GM19328 (cell line): ENCODE measurements at regions not wholly inside any gene's neighbourhood (a gene's known extent, or its start where the extent isn't known, plus 50 kb on each side); places are given as distances from the start of the nearest gene placed in this dataset.
"Not testable (repeated sequence)": the region's sequence is repeated elsewhere in the genome, so short reads cannot be mapped to it uniquely, and the experiment has no call there.

Source experiments
- ATAC-seq: cut with Tn5 transposase; IDR thresholded peaks from one replicate; pipeline ENCODE4 v1.9.1; 2021; ENCODE audit warnings: mild to moderate bottlenecking, moderate library complexity; ENCODE audit not compliant: unreplicated experiment

DNA sequence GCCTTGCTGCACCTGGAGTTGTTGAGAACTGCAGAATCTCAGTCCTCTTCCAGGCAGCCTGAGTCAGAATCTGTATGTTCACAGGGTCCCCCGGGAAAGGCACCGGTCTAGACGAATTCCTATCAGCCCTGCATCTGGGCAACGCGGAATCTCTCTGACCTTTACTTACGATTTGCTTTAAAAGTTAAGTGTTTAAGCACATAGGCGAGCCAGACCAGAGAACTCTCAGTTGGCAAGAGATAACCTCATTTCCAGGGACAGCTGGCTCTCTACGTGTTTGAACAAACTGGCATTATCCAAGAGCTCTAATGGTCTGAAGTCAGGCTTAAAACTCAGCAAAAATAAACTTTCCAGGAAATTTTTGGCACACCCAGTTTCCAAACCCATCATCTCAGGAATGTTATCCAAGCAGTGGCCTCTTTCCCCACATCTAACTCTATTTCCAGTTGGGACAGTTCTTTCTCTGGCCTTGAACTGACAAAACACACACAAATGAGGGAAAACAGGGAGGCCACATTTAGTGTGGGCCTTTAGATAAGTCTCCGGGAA is 53.4 kb downstream of the HES1 start:
- no peak for ATAC-seq

DNA sequence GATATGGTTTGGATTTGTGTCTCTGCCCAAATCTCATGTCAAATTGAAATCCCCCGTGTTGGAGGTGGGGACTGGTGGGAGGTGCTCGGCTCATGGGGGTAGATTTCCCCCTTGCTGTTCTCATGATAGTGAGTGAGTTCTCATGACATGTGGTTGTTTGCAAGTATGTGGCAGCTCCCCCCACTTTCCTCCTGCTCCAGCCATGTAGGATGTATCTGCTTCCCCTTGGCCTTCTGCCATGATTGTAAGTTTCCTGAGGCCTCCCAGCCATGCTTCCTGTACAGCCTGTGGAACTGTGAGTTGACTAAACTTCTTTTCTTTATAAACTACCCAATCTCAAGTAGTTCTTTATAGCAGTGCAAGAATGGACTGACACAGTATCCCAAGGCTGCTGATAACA is 55.9 kb downstream of the HES1 start:
- ATAC-seq, result not testable (repeated sequence)

DNA sequence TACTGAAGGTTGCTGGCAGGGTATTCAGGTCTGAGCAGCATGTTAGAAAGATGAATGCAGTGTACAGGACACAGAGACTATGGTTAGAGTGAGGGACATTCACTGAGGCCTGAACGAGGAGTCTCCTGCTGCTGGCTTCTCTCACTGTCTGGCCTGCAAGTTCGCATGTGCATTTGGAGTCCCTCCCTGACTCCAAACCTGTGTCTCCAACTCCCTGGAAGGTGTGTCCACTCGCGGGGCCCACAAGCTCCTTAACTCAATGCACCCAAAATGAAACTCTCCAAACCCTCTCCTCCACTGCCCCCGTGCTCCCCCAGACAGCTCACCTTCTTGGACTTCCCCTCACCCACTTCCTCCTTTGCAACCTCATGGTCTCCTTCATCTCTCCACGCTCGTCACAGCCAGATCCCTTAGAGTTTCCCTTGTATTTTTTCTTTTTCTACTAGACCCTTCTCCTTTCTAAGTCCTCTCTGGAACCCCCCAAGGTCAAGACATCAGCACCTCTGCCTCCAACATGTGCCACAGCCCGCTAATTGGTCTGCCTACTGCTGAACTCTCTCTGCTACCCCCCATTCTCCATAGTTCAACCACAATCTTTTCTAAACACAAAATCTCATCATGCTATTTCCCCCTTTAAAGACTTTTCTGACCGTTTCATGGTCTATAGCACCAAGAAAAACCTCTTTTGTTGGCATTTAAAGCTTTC is 58.3 kb downstream of the HES1 start:
- no peak for ATAC-seq

DNA sequence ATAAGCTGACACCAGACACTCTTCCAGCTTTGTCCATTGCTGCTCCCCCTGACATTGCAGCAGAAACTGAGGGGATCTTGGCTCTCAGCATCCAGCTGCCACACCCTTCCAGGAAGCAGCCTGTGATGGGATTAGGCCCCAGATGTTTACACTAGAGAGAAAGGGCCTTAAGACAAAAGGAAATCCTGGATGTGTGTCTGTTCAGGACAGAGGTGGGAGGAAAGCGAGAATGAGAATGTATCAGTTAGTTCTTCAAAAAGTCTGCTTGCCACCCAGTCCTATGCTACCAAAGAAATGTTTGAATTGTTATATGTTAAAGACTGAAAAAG is 58.8 kb downstream of the HES1 start:
- no peak for ATAC-seq

DNA sequence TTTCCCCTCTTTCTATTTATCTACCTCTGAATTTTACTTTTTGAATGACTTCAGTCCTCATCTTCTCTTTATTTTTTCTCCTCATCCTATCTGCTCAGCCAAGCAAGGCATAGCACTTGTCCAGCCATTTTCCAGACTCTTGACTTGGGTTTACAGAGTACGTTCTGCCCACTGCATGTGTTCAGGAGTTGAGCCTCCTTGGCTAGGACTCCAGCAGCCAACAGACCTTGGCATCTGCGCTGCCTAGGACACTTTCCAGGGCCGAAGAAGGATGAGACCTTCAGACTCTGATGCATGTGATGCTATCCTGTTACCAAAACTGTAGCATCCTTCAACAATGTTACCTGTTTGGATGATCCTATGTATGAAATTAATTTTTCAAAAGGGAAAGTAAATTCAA is 59.7 kb downstream of the HES1 start:
- ATAC-seq, result no peak

DNA sequence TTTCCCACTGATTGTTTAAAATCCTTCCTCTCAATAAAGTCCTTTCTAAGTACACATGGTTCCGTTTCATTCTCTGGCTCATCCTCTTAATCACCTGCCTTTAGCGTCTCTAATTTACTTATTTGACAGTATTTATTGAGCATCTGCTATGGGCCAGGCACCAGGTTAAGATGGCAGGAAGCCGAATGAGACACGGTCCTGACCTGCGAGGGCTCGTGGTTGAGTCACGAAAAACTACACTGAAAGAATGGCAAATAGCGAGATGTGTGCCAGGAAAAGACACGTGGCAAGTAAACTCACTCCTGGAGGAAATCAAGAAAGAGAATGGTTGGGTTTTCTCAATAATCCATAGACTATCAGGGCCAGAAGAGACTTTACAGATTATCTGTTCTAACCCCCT is 60.9 kb downstream of the HES1 start:
- no peak for ATAC-seq

DNA sequence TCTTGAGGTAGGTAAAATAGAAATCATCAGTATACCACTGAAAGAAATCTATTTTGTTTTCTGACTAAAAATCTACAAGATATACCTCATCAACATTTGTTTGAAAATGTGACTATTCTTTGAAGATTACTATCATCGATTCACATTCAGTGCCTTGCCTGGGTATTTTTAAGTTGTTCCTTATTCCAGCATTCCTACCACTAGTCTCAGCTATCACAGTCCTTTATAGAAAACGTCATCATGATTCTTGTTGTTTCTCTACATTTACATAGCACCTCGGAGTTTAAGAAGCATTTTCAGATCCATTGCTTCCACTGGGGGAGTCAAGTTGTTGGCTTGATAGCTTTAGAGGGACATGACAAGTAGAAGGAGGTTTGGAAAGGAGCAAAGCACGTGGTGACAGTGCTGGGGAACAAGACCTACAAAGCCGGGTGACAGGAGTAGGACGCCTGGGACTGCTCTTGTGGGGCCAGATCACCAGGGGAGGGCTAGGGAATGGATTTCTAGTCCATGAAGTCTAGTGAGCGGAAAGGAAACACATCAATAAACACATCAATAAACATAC is 61.5 kb downstream of the HES1 start:
- no peak for ATAC-seq

DNA sequence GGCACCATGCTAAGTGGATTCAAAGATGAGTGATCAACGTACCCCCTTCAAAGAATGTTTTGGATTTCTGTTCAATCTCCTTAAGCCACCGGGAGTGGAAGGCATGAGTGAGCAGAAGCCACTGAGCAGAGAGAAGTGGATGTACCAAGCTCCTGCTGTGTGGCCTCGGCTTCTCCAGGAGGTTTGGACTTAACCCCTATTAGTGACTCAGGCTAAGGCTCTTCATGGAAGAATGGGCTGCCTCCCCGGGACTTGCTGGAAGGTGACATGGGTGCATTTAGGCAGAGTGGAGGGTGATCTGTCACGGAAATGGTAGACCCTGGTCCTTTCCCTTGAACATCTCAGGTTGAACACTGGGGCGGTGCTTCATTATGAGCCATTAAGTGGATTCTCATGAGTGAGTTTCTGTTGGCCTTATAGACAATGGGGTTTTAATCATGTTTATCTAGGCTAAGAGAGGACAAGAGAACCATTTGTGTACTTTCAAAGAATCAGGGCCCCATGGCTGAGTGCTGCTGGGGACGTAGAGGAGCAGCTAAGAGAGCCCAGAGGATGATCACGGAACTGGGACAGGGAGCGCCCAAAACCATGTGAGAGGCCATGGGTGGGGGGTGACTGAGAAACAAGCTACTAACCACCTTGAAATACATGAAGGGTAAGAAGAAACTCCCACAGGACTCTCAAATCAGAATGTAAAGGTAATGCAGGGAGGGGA is 62.2 kb downstream of the HES1 start:
- no peak for ATAC-seq

DNA sequence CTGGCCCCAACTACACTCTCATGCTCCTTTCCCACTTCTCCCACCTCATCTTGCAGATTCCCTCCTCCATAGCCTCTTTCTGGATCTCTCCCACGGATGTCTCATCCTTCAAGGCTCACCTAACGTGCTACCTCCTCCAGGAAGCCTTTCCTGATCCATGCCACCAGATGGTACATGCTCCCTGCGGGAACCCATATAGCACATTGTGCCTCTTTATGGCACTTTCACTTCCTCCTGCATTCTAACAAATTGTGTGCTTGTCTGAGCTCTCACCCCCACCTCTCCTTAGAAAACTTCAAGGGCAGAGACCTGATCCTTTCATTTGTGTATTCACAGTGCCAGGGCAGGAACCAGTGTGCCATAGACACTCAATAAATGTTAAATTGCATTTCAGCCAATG is 63.0 kb downstream of the HES1 start:
- no peak for ATAC-seq

DNA sequence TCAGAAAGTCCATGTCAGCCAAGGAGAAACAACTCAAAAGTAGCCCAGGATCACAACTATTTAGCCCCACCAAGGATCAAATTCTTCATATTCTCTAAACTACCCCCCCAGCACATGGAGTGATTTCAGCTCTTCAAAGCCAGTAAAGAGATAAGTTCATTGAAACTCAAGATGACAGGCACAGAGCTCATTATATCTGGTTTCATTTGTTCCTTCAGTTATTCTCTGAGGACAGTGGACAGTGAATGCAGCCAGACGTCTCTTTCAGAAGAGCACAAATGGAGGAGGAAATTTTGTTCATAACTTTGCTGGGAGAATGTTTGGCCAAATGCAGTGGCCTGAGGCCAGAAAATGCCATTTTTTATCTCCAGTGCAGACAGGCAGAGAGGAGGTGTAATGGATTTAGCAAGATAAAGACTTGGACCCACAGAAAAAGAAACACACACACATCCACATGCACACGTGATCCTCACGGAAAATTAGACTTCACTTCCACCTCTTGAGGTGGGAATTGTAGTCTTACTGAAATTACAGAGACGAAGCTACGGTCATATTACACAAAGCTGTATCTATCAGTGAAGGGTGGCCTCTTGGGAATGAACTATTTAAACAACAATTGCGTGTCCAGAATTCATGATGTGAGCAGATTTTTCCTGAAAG is 64.6 kb downstream of the HES1 start:
- ATAC-seq, result no peak

DNA sequence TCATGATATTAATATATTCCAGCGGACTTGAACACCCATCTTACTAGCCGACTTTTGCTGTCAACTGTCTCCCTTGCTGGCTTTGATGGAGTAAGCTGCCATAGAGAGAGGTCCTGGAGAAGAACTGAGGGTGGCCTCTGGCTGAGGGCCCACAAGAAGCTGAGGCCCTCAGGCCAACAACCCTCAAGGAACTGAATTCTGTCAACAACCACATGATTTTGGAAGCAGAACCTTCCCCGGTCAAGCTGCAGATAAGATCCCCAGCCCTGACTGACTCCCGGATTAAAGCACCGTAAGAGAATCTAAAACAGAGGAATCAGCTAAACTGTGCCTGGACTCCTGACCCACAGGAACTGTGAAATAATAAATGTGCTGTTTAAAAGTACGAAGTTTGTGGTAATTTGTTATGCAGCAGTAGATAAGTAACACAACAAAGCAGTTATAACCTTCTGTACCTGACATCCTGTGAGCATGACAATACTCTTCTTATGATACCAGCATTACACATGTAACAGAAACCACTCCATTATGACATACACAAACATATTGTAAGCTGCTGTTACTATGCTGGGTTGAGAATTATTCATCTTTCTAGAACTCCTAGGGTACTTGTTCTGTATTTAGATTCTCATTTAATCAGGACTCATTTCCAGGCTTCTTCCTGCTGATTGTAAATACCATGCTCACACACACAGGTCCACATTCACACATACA is 66.2 kb downstream of the HES1 start:
- no peak for ATAC-seq

DNA sequence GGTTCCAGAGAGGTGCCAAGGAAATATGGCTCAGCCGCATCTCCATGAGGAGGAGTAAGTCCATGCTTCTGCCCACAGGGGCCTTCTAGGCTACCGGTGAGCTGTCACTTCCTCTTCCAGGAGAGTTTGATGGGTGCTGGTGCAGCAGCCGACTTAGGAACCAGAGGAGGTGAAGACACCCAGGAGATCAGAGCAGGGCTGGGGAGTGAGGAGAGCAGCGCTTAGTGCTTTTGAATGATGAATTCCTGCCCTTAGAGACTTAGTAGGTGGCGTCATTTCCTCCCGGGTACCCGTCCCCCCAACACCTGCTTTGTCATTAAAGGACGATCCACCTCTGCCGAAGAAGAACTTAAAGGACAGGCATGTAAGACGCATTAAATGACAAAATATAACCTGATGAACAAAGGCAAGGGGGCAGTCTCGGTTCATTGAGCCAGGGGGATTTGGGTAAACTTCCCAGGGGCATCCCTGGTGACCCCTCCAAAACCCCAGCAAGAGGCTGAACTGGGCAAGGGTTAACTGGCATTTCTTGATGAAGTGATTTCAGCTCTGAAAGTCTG is 67.6 kb downstream of the HES1 start:
- ATAC-seq, result no peak

DNA sequence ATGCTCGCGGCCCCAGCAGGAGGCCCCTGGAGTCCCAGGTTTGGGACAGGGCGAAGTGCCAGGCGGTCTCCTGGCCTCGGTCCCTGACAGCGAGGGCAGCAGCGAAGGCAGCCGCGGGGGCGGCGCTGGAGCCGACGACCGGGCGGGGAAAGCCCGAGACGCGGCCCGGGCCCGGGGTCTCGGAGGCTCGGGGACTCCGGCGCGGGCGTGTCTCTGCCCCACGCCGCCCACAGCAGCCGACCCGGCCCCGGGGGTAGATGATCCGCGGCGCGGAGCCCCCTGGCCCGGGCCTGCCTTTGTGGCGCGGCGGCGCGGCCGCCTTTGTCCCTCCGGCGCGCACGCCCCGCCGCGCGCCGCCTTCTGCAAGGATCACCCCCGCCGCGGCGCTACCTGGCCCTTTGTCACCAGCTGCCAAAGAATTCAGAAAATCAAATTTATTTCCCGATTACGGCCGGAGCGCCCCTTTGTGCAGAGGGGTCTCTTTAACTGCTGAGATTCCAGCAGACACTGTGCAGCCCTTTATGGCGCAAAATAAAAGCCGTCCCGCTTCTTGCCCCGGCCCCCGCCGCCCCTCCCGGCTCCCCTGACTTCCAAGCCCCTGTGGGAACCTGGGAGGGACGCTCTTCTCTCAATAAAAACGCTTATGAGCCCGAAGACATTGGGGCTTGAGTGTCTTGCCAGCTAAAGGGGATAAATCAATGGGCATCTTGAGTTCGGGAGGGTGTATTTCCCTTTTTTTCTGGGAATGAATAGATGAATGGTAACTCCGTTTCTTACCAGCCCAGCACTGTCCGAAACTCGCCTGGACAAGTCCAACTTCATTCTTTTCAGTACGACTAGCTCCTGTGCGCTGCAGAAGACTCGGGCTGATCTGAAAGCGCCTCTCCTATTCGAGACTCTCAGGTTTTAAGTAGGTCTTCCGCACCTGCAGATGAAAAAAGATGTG is 68.4 kb downstream of the HES1 start:
- ATAC-seq, result no peak

DNA sequence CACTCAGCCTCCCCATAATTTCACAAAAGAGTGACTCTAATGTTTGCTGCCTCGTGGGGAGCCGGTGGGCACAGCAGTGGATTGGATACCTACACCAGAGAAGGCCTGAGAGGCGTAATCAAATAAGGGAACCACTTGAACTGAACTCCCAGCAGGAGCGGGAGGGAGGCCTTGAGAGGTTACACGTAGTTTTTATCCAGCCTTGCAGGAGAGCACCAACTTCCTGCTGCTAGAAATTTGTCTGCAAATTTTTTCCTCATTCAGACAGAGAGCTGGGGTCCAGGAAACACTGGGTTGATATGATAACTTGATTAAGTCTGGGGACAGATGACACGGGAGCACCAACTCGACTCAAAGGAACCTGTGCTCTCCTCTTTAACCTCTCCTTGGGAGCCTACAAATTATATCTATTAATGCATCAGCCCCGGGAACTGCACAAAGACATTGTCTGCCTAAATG is 69.8 kb downstream of the HES1 start:
- no peak for ATAC-seq

DNA sequence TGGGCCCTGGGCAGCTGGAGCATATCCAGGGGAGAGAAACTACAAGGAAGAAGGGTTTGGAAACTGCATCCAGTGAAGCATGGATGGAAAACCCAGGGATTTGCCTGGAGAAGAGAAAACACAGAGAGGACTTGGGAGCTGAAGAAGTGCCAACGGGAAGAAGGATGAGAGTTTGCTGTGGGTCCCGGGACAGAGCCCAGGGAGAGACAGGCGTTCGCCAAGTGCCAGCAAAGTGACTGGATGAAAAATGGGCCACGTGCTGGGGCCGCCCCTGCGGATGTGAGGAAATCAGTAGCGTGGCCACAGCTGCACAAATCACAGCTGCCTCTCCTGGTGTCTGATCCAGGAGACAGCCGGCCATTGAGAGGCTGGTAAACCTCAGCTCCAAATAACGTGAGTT is 70.4 kb downstream of the HES1 start:
- no peak for ATAC-seq

DNA sequence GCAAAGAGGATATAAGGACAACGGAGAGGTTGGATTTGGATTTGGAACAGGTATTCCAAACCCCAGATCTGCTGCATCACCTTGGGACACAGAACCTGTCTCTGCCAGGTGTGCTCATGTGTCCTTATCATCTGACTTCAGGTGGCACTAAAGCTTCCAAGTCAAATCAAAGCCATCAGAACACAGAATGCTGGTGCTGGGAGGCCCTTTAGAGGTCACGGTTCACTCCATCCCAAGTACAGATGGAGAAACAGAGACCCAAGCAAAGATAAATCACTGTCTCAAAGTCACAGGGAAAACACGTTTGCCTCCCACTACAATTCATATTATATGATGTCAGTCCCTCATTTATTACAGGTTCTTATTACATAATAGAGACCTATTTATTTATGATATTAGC is 72.8 kb downstream of the HES1 start:
- ATAC-seq, result no peak

DNA sequence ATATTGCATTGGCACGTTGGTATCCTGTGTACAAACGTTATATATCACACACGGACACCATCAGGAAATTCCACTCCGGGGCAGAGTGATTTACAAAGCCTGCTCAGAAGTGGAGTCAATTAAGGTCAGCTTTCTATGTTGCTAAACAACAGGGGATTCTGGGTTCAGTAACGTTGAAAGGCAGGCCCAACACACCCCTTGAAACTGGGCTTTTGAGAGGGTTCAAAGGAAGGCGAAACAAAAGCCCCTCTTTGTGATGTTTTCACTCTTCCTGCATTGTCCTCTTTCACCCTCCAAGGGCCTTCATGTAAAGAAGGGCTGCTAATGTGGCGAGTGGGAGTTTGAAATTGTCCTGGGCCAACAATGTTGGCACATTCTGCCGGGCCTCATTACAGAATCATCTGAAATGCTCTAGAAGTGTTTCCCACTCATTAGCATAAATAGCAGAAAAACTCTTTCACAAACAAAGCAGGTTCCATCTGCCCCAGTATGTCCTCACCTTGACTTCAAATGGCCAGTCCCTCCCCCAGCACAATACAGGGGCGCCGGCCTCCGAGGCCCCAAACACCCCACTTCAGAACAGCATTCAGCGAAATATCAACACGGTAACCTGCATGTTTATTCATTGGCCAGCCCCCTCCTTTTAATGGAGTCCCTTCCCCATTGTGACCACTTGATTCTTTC is 76.4 kb downstream of the HES1 start:
- ATAC-seq, result no peak

DNA sequence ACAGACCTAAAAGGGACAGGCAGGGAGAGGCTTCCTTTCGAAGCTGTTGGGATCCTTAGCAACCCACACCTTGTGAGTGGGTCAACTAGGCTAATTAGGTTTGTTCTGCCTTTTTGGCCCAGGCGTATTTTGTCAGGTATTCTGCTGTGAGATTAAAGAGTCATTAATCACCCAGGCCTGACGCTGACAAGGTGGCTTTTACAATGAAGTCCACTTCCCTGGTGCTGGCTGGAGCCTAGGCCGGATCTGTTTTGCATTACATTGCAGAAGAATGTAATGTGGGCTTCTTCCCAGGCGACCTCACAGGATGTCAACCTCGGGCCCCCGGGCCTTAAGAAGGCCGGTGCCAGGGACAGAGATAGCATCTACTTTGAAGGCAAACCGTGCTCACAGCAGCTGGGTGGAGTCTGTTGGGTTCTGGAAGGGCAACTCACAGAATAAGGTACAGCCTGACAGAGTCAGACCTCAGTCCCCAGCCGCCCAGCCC is 76.9 kb downstream of the HES1 start:
- ATAC-seq, result no peak

DNA sequence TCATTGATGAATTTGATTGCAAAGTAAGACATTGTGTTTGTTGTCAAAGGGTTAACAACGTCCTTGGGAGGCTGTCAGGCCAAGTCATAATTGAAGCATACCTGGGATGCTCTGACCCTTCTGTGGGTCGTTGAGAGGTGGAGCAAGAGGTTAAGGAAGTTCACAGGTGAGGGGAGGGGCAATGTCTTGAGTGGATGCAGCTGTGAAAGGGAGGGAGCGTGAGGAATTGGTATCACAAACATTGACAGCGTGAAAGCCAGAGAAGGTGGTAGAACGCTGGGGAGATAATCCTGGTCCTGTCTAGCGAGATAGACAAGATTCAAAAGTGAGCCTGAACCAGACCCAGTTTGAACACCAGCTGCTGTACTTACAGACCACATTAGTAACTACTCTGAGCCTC is 79.4 kb downstream of the HES1 start:
- no peak for ATAC-seq
